ENCODE measurements at regions not wholly inside any gene's neighbourhood (a gene's known extent, or its start where the extent isn't known, plus 50 kb on each side); places are given as distances from the start of the nearest gene placed in this dataset.

DNA sequence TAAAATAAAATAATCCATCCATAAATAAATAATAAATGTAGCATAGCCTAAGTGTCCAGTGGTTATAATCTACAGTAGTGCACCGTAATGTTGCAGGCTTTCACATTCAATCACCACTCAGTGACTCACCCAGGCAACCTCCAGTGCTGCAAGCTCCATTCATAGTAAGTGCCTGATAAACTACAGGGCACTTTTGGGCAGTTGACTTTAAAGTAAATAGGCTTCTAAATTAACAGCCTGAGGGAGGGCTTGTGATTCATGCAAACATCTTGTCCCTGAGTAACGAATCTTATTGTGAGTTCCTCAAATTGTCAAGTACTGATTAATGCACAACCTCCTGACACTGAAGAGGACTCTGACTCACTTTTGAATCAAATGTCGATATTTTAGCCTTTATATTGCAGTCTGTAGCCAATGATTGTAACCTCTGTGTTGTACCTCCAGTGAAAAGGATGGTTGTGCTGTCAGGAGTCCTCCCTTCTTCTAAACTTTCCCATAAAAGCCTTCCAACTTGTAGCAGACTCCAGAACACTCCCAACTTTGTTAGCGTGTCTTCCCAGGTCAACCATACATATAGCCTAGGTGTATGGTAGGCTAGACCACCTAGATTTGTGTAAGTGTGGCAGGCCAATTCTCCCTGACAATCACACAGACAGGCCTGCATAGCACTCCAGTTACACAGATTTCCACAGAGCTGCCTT is 55.0 kb upstream of the BICD1 start (continued):
- no peak for TF ChIP-seq ETV6 (conservative IDR thresholded peaks at IDR 0.05 in 1 of 2, IDR thresholded peaks at IDR 0.05 in 1 of 2; ENCODE audit: borderline replicate concordance in 1 of 2, low read depth in 1 of 2)
- no peak for TF ChIP-seq PAX8 (IDR thresholded peaks at IDR 0.05)
- TF ChIP-seq TARDBP (IDR thresholded peaks at IDR 0.05; ENCODE audit: borderline replicate concordance), result no peak
- no peak for TF ChIP-seq POLR2AphosphoS2 (IDR thresholded peaks at IDR 0.05; ENCODE audit: low read depth, low read length)
- no peak for TF ChIP-seq PML (IDR thresholded peaks at IDR 0.05; ENCODE audit: low read length)

DNA sequence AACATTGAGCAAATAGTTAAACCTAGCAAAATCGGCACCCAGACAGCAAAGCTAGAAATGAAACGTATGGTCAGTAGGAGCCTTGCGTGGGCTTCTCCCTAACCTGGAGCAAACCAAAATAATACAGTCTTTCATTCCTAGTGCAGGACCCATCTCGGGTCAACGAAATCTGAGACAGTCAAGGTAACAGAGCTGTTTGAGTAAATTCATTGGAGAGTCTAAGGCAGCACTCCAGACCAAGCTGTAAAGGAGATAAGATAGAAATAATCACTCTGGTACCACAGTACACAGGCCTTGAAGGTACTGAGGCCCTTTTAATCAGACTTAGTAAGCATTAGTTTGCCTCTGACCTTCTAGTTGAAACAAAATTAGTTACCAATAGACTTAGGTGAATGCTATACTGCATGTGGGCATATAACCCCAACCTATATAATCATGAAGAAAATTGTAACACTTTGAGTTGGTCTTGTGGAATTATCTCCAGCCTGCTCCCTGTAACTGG is 54.4 kb upstream of the BICD1 start:
- intact Hi-C loops (cut with micrococcal nuclease; ENCODE audit: unreplicated experiment) (no loop called here), in situ Hi-C loops (cut with MboI) (no loop called here)
- H3K4me3 ChIP-seq, result no peak overlapping the region
- H3K9ac ChIP-seq (ENCODE audit: control insufficient read depth, insufficient read depth, low read length), result no peak overlapping the region
- no peaks in the 10 kb centered on the region for H3K36me3 ChIP-seq (ENCODE audit: control insufficient read depth in 2 of 2, insufficient read depth in 2 of 2, low read length in 1 of 2)
- no peaks in the 10 kb centered on the region for H3K27me3 ChIP-seq (replicated peaks in 1 of 2; ENCODE audit: control insufficient read depth in 2 of 2, insufficient read depth in 2 of 2, low read length in 1 of 2)
- FAIRE-seq, result no peak
- ChIA-PET POLR2A (no interaction called here), CTCF (no interaction called here), SMC1A (ENCODE audit: uncharacterized antibody, unreplicated experiment) (no interaction called here), RAD21 (ENCODE audit: unreplicated experiment) (no interaction called here)
- H3K9me3 ChIP-seq (replicated peaks; ENCODE audit: control insufficient read depth, insufficient read depth, low read length), result no peaks in the 10 kb centered on the region; the same call in 2 of the 3 replicates
- BruUV-seq (replicated peaks), result no TSS peak
- WGBS (ENCODE audit: insufficient coverage, insufficient replicate concordance, low lambda C conversion rate, missing lambda C conversion rate), result 78% methylated on average over 5 of the region's 5 CpGs
- H2AFZ ChIP-seq (ENCODE audit: control insufficient read depth, low read depth, low read length), result no peak overlapping the region
- no peak for ATAC-seq
- no peaks in the 10 kb centered on the region for H3K4me1 ChIP-seq (ENCODE audit: control insufficient read depth, insufficient read depth, low read length)
- DNase-seq (ENCODE audit: low read depth, low spot score), result no peak
- H3K79me2 ChIP-seq (ENCODE audit: control insufficient read depth, insufficient read depth, low read length), result no peaks in the 10 kb centered on the region
- H3K27ac ChIP-seq (ENCODE audit: control insufficient read depth, insufficient read depth), result no peak overlapping the region
- no peaks in the 10 kb centered on the region for H4K20me1 ChIP-seq (ENCODE audit: control insufficient read depth, insufficient read depth)
- TF ChIP-seq KLF5 (IDR thresholded peaks at IDR 0.05; ENCODE audit: partially characterized antibody) (no peak), SMAD1 (IDR thresholded peaks at IDR 0.05; ENCODE audit: low read depth, partially characterized antibody) (no peak), PML (IDR thresholded peaks at IDR 0.05; ENCODE audit: low read length) (no peak), YBX1 (IDR thresholded peaks at IDR 0.05) (no peak), ATF7 (IDR thresholded peaks at IDR 0.05; ENCODE audit: low read depth) (no peak), CHD4 (IDR thresholded peaks at IDR 0.05) (no peak), STAT1 (conservative IDR thresholded peaks at IDR 0.05) (no peak)
- TF ChIP-seq, protein P1, sequence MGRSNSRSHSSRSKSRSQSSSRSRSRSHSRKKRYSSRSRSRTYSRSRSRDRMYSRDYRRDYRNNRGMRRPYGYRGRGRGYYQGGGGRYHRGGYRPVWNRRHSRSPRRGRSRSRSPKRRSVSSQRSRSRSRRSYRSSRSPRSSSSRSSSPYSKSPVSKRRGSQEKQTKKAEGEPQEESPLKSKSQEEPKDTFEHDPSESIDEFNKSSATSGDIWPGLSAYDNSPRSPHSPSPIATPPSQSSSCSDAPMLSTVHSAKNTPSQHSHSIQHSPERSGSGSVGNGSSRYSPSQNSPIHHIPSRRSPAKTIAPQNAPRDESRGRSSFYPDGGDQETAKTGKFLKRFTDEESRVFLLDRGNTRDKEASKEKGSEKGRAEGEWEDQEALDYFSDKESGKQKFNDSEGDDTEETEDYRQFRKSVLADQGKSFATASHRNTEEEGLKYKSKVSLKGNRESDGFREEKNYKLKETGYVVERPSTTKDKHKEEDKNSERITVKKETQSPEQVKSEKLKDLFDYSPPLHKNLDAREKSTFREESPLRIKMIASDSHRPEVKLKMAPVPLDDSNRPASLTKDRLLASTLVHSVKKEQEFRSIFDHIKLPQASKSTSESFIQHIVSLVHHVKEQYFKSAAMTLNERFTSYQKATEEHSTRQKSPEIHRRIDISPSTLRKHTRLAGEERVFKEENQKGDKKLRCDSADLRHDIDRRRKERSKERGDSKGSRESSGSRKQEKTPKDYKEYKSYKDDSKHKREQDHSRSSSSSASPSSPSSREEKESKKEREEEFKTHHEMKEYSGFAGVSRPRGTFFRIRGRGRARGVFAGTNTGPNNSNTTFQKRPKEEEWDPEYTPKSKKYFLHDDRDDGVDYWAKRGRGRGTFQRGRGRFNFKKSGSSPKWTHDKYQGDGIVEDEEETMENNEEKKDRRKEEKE (IDR thresholded peaks at IDR 0.05), result no peak
- no peak overlapping the region for H3K4me2 ChIP-seq (ENCODE audit: control insufficient read depth, insufficient read depth)

Data from GM12878 (cell line).